ENCODE measurements at regions not wholly inside any gene's neighbourhood (a gene's known extent, or its start where the extent isn't known, plus 50 kb on each side); places are given as distances from the start of the nearest gene placed in this dataset.

GRCh38 chr11:80365980-80366379, 925.1 kb upstream of the TENM4 start:
- TF ChIP-seq POLR2A (IDR thresholded peaks at IDR 0.05), result no peak
- TF ChIP-seq CTCF (IDR thresholded peaks at IDR 0.05), result no peak
- Histone ChIP-seq H3K4me1 (no peaks in the 10 kb centered on the region), H3K27ac (no peak overlapping the region), H3K27me3 (no peaks in the 10 kb centered on the region), H3K9me3 (no peaks in the 10 kb centered on the region), H3K36me3 (no peaks in the 10 kb centered on the region), H3K4me3 (no peak overlapping the region)
- ATAC-seq, result no peak
- 67 to 81% (median 68%) methylated on average over 1 of the region's 1 CpG for WGBS, 4 donors
- intact Hi-C loops (cut with DNase I), result no loop called here
- DNase-seq, result no peak

DNA sequence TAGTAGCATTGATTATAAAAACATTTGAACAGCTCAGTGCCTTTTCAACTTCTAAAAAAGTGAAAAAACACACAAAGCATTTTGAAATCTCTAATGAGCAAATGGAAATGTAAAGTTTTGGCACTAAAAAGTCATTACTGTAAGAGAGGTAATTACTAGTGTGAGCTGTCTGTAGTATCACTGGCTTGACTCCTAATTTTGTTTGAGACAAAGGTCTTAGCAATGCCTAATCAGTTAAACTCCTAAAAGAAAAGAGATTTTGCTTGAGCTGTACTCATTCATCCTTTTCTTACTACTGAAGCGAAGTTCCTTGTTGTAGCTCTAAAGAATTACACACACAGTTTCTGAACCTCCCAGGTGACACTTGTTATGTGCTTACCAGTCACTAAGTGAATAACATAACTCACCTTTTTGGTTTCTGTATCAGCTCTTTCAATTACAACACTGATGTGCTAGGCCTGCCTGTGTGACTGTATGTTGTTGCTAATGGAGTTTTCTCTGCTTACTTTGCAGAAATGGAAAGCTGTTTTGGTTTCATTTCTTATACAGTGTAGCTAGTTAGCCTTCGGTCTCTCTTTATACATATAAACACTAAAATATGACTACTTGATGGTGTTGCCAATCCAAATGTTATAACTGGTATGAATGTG, 924.4 kb upstream of the TENM4 start:
- Histone ChIP-seq H3K27me3 (no peaks in the 10 kb centered on the region), H3K4me3 (no peak overlapping the region), H3K9me3 (no peaks in the 10 kb centered on the region), H3K27ac (no peak overlapping the region), H3K4me1 (no peaks in the 10 kb centered on the region), H3K36me3 (no peaks in the 10 kb centered on the region)
- ATAC-seq, result no peak
- WGBS, 4 donors, result 84 to 91% (median 90%) methylated on average over 2 of the region's 2 CpGs
- DNase-seq, result no peak
- TF ChIP-seq CTCF (IDR thresholded peaks at IDR 0.05) (no peak), POLR2A (IDR thresholded peaks at IDR 0.05) (no peak)
- intact Hi-C loops (cut with DNase I), result no loop called here

DNA sequence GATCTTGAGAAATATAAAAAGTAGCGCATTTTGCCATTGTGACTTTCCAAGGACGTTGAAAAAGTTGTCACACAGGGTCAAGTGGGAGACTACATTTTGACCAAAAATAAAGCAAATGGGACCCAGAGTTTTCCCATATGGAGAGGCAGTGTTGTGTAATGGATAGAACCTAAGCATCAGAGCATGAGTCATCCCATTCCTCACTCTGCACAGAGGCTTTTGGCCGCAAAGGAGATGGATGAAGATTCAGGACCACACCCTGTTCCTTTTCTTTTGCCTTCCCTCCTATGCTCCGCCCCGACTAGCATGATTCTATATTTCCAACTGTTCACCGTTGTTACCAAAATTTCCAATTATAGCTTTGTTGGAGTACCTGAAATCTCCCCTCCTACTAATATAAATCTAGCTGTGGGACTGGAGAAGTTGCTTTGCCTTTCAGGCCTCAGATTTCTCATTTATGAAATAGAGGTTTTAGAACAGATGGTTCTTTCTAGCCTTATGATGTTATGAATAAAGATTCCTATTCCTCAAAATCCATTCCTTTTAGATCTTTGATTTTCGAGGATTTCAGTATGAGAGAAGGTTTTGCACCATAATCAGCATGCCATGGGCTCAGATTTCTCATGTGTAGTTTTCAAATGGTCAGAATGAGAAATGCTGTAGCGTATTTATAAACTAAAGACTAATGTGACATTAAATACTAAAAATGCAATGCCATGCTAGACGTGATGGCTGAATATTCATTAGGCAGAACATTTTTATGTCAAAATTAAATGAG, 921.9 kb upstream of the TENM4 start:
- intact Hi-C loops (cut with DNase I), result no loop called here
- Histone ChIP-seq H3K4me3 (no peak overlapping the region), H3K4me1 (no peaks in the 10 kb centered on the region), H3K9me3 (no peaks in the 10 kb centered on the region), H3K27me3 (no peaks in the 10 kb centered on the region), H3K27ac (no peak overlapping the region), H3K36me3 (no peaks in the 10 kb centered on the region)
- no peak for DNase-seq
- no peak for ATAC-seq
- no peak for TF ChIP-seq POLR2A (IDR thresholded peaks at IDR 0.05)
- no peak for TF ChIP-seq CTCF (IDR thresholded peaks at IDR 0.05)
- WGBS, 4 donors, result 78 to 88% (median 82%) methylated on average over 9 of the region's 9 CpGs

GRCh38 chr11:80355251-80355650, 914.4 kb upstream of the TENM4 start:
- no peaks in the 10 kb centered on the region for H3K9me3 ChIP-seq
- TF ChIP-seq CTCF (IDR thresholded peaks at IDR 0.05) (no peak), POLR2A (IDR thresholded peaks at IDR 0.05) (no peak)
- H3K27ac ChIP-seq, result no peak overlapping the region
- no peak overlapping the region for H3K4me3 ChIP-seq
- H3K36me3 ChIP-seq, result no peaks in the 10 kb centered on the region
- DNase-seq (no peak), ATAC-seq (no peak)
- WGBS, 4 donors, result 79 to 90% (median 83%) methylated on average over 1 of the region's 1 CpG
- no peaks in the 10 kb centered on the region for H3K4me1 ChIP-seq
- intact Hi-C loops (cut with DNase I), result no loop called here
- no peaks in the 10 kb centered on the region for H3K27me3 ChIP-seq

Data from heart left ventricle (tissue), 16 donors.